ENCODE measurements at regions not wholly inside any gene's neighbourhood (a gene's known extent, or its start where the extent isn't known, plus 50 kb on each side); places are given as distances from the start of the nearest gene placed in this dataset.

- no peak overlapping the region for H3K4me3 ChIP-seq
- no peaks in the 10 kb centered on the region for H3K9me3 ChIP-seq
- POLR2A ChIA-PET, result no interaction called here
- no peaks in the 10 kb centered on the region for H3K4me1 ChIP-seq
- no peak for FAIRE-seq
- TF ChIP-seq GATA3 (IDR thresholded peaks at IDR 0.05; ENCODE audit: borderline replicate concordance) (no peak), EHF (CRISPR knock-in tag; IDR thresholded peaks at IDR 0.05) (no peak), MAZ (IDR thresholded peaks at IDR 0.05; ENCODE audit: borderline replicate concordance, low read depth, low read length) (no peak), CBX2 (IDR thresholded peaks at IDR 0.05; ENCODE audit: borderline replicate concordance, low read depth) (no peak), RCOR1 (IDR thresholded peaks at IDR 0.05; ENCODE audit: low read depth, low read length) (no peak), RAD21 (conservative IDR thresholded peaks at IDR 0.05 in 1 of 2, IDR thresholded peaks at IDR 0.05 in 1 of 2) (no peak), CHD2 (IDR thresholded peaks at IDR 0.05; ENCODE audit: low read length, partially characterized antibody) (no peak), SMC3 (IDR thresholded peaks at IDR 0.05) (no peak), POLR2AphosphoS2 (conservative IDR thresholded peaks at IDR 0.05; ENCODE audit: low read length) (no peak), RNF2 (IDR thresholded peaks at IDR 0.05; ENCODE audit: borderline replicate concordance, low read depth) (no peak), FOSL2 (IDR thresholded peaks at IDR 0.05) (no peak), FOSL2 (CRISPR knock-in tag; IDR thresholded peaks at IDR 0.05) (no peak), EP300 (IDR thresholded peaks at IDR 0.05) (no peak), BHLHE40 (IDR thresholded peaks at IDR 0.05; ENCODE audit: low read depth, low read length) (no peak), KDM1A (IDR thresholded peaks at IDR 0.05; ENCODE audit: low read depth) (no peak)
- TF ChIP-seq, protein P1, sequence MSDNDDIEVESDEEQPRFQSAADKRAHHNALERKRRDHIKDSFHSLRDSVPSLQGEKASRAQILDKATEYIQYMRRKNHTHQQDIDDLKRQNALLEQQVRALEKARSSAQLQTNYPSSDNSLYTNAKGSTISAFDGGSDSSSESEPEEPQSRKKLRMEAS (IDR thresholded peaks at IDR 0.05), result no peak
- TF ChIP-seq, protein P2, sequence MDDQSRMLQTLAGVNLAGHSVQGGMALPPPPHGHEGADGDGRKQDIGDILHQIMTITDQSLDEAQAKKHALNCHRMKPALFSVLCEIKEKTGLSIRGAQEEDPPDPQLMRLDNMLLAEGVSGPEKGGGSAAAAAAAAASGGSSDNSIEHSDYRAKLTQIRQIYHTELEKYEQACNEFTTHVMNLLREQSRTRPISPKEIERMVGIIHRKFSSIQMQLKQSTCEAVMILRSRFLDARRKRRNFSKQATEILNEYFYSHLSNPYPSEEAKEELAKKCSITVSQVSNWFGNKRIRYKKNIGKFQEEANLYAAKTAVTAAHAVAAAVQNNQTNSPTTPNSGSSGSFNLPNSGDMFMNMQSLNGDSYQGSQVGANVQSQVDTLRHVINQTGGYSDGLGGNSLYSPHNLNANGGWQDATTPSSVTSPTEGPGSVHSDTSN (IDR thresholded peaks at IDR 0.05), result no peak
- DNase-seq (ENCODE audit: low read depth in 1 of 2, low spot score in 1 of 2), result no peak
- no peak for ATAC-seq
- 75% methylated on average over 5 of the region's 5 CpGs for WGBS (ENCODE audit: missing lambda C conversion rate)
- CTCF ChIA-PET, result interaction anchor here (4.9 kb wide), 1 partner anchor 8 kb away, joined by 46 read pairs; no protein-coding TSS in a partner anchor
- no peak overlapping the region for H3K27ac ChIP-seq
- H3K4me2 ChIP-seq, result no peak overlapping the region
Measured at GRCh38 chr17:71464751-71465150, 656.1 kb upstream of the SOX9 start.

- Histone ChIP-seq H3K9me3 (no peaks in the 10 kb centered on the region), H3K4me2 (no peak overlapping the region), H3K4me1 (no peaks in the 10 kb centered on the region), H3K4me3 (no peak overlapping the region), H3K27ac (no peak overlapping the region)
- ChIA-PET POLR2A (no interaction called here), CTCF (interaction anchor here (1.2 to 2.5 kb wide), 2 partner anchors 29 to 647 kb away, joined by 3 to 6 read pairs; no protein-coding TSS in a partner anchor)
- FAIRE-seq (no peak), ATAC-seq (no peak), DNase-seq (ENCODE audit: low read depth in 1 of 2, low spot score in 1 of 2) (no peak)
- WGBS (ENCODE audit: missing lambda C conversion rate), result 86% methylated on average over 2 of the region's 2 CpGs
- TF ChIP-seq HEYL (CRISPR knock-in tag; IDR thresholded peaks at IDR 0.05), result no peak
- no peak for TF ChIP-seq MYC (IDR thresholded peaks at IDR 0.05; ENCODE audit: borderline replicate concordance, low read length)
- TF ChIP-seq SMC3 (IDR thresholded peaks at IDR 0.05), result no peak
- TF ChIP-seq, protein P3, sequence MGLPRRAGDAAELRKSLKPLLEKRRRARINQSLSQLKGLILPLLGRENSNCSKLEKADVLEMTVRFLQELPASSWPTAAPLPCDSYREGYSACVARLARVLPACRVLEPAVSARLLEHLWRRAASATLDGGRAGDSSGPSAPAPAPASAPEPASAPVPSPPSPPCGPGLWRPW (IDR thresholded peaks at IDR 0.05), result no peak
- no peak for TF ChIP-seq MAZ (IDR thresholded peaks at IDR 0.05; ENCODE audit: borderline replicate concordance, low read depth, low read length)
- TF ChIP-seq TFCP2L1 (CRISPR knock-in tag; IDR thresholded peaks at IDR 0.05), result no peak
- no peak for TF ChIP-seq ZNF302 (CRISPR knock-in tag; IDR thresholded peaks at IDR 0.05)
- no peak for TF ChIP-seq KDM1A (IDR thresholded peaks at IDR 0.05; ENCODE audit: low read depth)
Measured at GRCh38 chr17:71467719-71468118, 653.1 kb upstream of the SOX9 start.

DNA sequence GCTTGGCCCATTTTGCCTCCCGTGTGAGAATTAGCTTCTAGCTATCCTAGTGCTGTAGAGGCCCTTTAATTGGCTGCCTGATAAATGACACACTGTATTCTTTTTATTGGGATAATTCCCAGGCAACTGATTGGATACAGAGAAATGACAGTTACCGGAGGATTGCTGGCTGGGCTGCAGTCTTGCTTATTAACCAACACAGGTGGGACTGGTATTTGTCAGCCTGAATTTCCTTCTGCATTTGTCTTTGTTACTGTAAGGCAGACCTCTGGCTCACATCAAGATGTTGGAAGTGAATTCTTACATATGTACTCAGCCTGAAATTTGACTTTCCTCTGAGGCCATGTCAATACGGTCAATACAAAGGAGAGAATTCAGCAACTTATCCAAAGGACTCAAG, 650.8 kb upstream of the SOX9 start:
- 85% methylated on average over 3 of the region's 3 CpGs for WGBS (ENCODE audit: missing lambda C conversion rate)
- DNase-seq (ENCODE audit: low read depth in 1 of 2, low spot score in 1 of 2) (no peak), ATAC-seq (no peak), FAIRE-seq (no peak)
- Histone ChIP-seq H3K4me2 (no peak overlapping the region), H3K4me3 (no peak overlapping the region), H3K9me3 (no peaks in the 10 kb centered on the region), H3K4me1 (peaks cover 3% of the 10 kb centered on the region; the same call in 1 of the 3 replicates), H3K27ac (no peak overlapping the region)
- TF ChIP-seq RNF2 (IDR thresholded peaks at IDR 0.05; ENCODE audit: borderline replicate concordance, low read depth), result no peak
- no peak for TF ChIP-seq SMC3 (IDR thresholded peaks at IDR 0.05)
- TF ChIP-seq NFE2L2 (conservative IDR thresholded peaks at IDR 0.05; ENCODE audit: low read length), result no peak
- TF ChIP-seq, protein P4, sequence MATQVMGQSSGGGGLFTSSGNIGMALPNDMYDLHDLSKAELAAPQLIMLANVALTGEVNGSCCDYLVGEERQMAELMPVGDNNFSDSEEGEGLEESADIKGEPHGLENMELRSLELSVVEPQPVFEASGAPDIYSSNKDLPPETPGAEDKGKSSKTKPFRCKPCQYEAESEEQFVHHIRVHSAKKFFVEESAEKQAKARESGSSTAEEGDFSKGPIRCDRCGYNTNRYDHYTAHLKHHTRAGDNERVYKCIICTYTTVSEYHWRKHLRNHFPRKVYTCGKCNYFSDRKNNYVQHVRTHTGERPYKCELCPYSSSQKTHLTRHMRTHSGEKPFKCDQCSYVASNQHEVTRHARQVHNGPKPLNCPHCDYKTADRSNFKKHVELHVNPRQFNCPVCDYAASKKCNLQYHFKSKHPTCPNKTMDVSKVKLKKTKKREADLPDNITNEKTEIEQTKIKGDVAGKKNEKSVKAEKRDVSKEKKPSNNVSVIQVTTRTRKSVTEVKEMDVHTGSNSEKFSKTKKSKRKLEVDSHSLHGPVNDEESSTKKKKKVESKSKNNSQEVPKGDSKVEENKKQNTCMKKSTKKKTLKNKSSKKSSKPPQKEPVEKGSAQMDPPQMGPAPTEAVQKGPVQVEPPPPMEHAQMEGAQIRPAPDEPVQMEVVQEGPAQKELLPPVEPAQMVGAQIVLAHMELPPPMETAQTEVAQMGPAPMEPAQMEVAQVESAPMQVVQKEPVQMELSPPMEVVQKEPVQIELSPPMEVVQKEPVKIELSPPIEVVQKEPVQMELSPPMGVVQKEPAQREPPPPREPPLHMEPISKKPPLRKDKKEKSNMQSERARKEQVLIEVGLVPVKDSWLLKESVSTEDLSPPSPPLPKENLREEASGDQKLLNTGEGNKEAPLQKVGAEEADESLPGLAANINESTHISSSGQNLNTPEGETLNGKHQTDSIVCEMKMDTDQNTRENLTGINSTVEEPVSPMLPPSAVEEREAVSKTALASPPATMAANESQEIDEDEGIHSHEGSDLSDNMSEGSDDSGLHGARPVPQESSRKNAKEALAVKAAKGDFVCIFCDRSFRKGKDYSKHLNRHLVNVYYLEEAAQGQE (IDR thresholded peaks at IDR 0.05), result no peak
- TF ChIP-seq ZNF302 (CRISPR knock-in tag; IDR thresholded peaks at IDR 0.05), result no peak
- TF ChIP-seq EHF (CRISPR knock-in tag; IDR thresholded peaks at IDR 0.05), result no peak
- no peak for TF ChIP-seq JUN (IDR thresholded peaks at IDR 0.05)
- TF ChIP-seq, protein P5, sequence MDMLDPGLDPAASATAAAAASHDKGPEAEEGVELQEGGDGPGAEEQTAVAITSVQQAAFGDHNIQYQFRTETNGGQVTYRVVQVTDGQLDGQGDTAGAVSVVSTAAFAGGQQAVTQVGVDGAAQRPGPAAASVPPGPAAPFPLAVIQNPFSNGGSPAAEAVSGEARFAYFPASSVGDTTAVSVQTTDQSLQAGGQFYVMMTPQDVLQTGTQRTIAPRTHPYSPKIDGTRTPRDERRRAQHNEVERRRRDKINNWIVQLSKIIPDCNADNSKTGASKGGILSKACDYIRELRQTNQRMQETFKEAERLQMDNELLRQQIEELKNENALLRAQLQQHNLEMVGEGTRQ (IDR thresholded peaks at IDR 0.05), result no peak
- no peak for TF ChIP-seq FOSB (CRISPR knock-in tag; IDR thresholded peaks at IDR 0.05)
- TF ChIP-seq HOXA7 (CRISPR knock-in tag; IDR thresholded peaks at IDR 0.05), result no peak
- no peak for TF ChIP-seq ZFP36 (IDR thresholded peaks at IDR 0.05; ENCODE audit: borderline replicate concordance, partially characterized antibody)
- ChIA-PET CTCF (interaction anchor here (0.6 to 5.4 kb wide), 3 partner anchors 8 to 1041 kb away, joined by 3 to 46 read pairs (median 3); no protein-coding TSS in a partner anchor), POLR2A (no interaction called here)
